ENCODE measurements at regions not wholly inside any gene's neighbourhood (a gene's known extent, or its start where the extent isn't known, plus 50 kb on each side); places are given as distances from the start of the nearest gene placed in this dataset.
"Not testable (repeated sequence)": the region's sequence is repeated elsewhere in the genome, so short reads cannot be mapped to it uniquely, and the experiment has no call there.

- intact Hi-C loops (cut with DNase I, micrococcal nuclease): no loop called here
- DNase-seq (no peak), ATAC-seq (no peak)
Observed at GRCh38 chr3:81105206-81105605, 656.2 kb downstream of the GBE1 start.

- ATAC-seq (peak; percentile 56), DNase-seq (no peak)
- intact Hi-C loops (cut with DNase I, micrococcal nuclease): no loop called here
Observed at GRCh38 chr3:81097889-81098288, 663.6 kb downstream of the GBE1 start.

GRCh38 chr3:81095956-81096355, 665.5 kb downstream of the GBE1 start:
- intact Hi-C loops (cut with DNase I, micrococcal nuclease): no loop called here
- ATAC-seq (no peak), DNase-seq (no peak)

- DNase-seq (no peak), ATAC-seq (no peak)
- intact Hi-C loops (cut with DNase I, micrococcal nuclease): no loop called here
Observed at GRCh38 chr3:81094986-81095385, 666.5 kb downstream of the GBE1 start.

- intact Hi-C loops (cut with DNase I, micrococcal nuclease): no loop called here
- DNase-seq: no peak
- no peak for ATAC-seq
Observed at GRCh38 chr3:81087607-81088006, 673.8 kb downstream of the GBE1 start.

GRCh38 chr3:81086348-81086747, 675.1 kb downstream of the GBE1 start:
- DNase-seq (no peak), ATAC-seq (no peak)
- intact Hi-C loops (cut with DNase I, micrococcal nuclease): no loop called here

- intact Hi-C loops (cut with DNase I, micrococcal nuclease): no loop called here
- ATAC-seq: no peak
Observed at GRCh38 chr3:81080608-81081007, 680.8 kb downstream of the GBE1 start.

GRCh38 chr3:81072591-81072990, 688.9 kb downstream of the GBE1 start:
- ATAC-seq (no peak), DNase-seq (no peak)
- intact Hi-C loops (cut with DNase I, micrococcal nuclease): no loop called here

More at GRCh38 chr3:81080608-81081007, 680.8 kb downstream of the GBE1 start:
- DNase-seq: no peak

GRCh38 chr3:81068546-81068945, 692.9 kb downstream of the GBE1 start:
- intact Hi-C loops (cut with DNase I, micrococcal nuclease): no loop called here
- DNase-seq: no peak
- ATAC-seq: no peak

GRCh38 chr3:81063896-81064295, 697.5 kb downstream of the GBE1 start:
- DNase-seq: no peak
- intact Hi-C loops (cut with DNase I, micrococcal nuclease): no loop called here
- no peak for ATAC-seq

- ATAC-seq; intact Hi-C loops (cut with DNase I, micrococcal nuclease); DNase-seq: not testable (repeated sequence)
Observed at GRCh38 chr3:81051133-81051532, 710.3 kb downstream of the GBE1 start.

GRCh38 chr3:81048058-81048665, 713.3 kb downstream of the GBE1 start:
- intact Hi-C loops (cut with DNase I, micrococcal nuclease): no loop called here
- DNase-seq (no peak), ATAC-seq (no peak)

- DNase-seq (no peak), ATAC-seq (no peak)
- intact Hi-C loops (cut with DNase I, micrococcal nuclease): no loop called here
Observed at GRCh38 chr3:81045976-81046375, 715.5 kb downstream of the GBE1 start.

GRCh38 chr3:81045246-81045645, 716.2 kb downstream of the GBE1 start:
- DNase-seq: no peak

GRCh38 chr3:81043660-81044199, 717.7 kb downstream of the GBE1 start:
- intact Hi-C loops (cut with DNase I, micrococcal nuclease): no loop called here
- DNase-seq (no peak), ATAC-seq (no peak)

More at GRCh38 chr3:81045246-81045645, 716.2 kb downstream of the GBE1 start:
- ATAC-seq: no peak
- intact Hi-C loops (cut with DNase I, micrococcal nuclease): no loop called here

GRCh38 chr3:81043009-81043408, 718.4 kb downstream of the GBE1 start:
- DNase-seq (no peak), ATAC-seq (no peak)
- intact Hi-C loops (cut with DNase I, micrococcal nuclease): no loop called here

GRCh38 chr3:81041331-81041730, 720.1 kb downstream of the GBE1 start:
- DNase-seq (no peak), ATAC-seq (no peak)
- intact Hi-C loops (cut with DNase I, micrococcal nuclease): no loop called here

GRCh38 chr3:81040107-81040506, 721.3 kb downstream of the GBE1 start:
- intact Hi-C loops (cut with DNase I, micrococcal nuclease): no loop called here
- ATAC-seq (no peak), DNase-seq (no peak)

- ATAC-seq (no peak), DNase-seq (no peak)
- intact Hi-C loops (cut with DNase I, micrococcal nuclease): no loop called here
Observed at GRCh38 chr3:81033684-81034083, 727.8 kb downstream of the GBE1 start.

GRCh38 chr3:81033185-81033584, 728.3 kb downstream of the GBE1 start:
- intact Hi-C loops (cut with DNase I, micrococcal nuclease): no loop called here
- no peak for DNase-seq
- ATAC-seq: no peak

- no peak for ATAC-seq
- DNase-seq: no peak
- intact Hi-C loops (cut with DNase I, micrococcal nuclease): no loop called here
Observed at GRCh38 chr3:81029861-81030260, 731.6 kb downstream of the GBE1 start.
